Transverse colon (tissue), 3 donors: ENCODE measurements at regions not wholly inside any gene's neighbourhood (a gene's known extent, or its start where the extent isn't known, plus 50 kb on each side); places are given as distances from the start of the nearest gene placed in this dataset.

Source experiments
- POLR2A ChIP-seq: fragments of 450-650 bp; IDR thresholded peaks from one replicate; pipeline ENCODE4 v1.6.1; 2016; ENCODE audit warnings: antibody characterized with exemption, mild to moderate bottlenecking, moderate library complexity
- TF ChIP-seq, protein P1 (sequence below), 5 experiments: fragments of 200-600 bp in 3 of 5; fragments of 450-650 bp in 2 of 5; sonication (generic) in 3 of 5; IDR thresholded peaks; 1 replicate in 2 of 5; 2 replicates in 3 of 5; pipeline ENCODE4 v1.5.1; 2016 to 2017; ENCODE audit warnings: antibody characterized with exemption in 5 of 5, inconsistent platforms in 3 of 5, mild to moderate bottlenecking in 2 of 5, moderate library complexity in 1 of 5

DNA sequence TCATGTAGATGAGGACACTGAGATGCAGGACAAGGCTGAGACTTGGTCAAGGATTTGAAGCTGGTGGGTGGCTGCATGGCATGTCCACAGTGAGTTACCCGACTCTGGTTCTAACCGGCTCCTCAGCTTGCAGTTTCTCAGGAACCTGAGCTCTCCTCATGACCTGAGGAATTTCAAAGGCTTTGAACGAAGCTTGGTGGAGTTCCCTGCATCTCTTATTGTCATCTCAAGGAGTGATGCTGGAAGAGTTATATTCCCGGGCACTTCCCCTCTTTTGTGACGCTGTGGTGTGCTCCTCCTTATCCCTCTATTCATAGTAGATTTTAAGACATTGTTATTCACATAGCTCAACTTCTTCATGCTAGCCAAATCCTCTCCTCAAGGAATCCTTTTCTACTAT lies 500.1 kb upstream of the HTR2A start:
- TF ChIP-seq, protein P1, sequence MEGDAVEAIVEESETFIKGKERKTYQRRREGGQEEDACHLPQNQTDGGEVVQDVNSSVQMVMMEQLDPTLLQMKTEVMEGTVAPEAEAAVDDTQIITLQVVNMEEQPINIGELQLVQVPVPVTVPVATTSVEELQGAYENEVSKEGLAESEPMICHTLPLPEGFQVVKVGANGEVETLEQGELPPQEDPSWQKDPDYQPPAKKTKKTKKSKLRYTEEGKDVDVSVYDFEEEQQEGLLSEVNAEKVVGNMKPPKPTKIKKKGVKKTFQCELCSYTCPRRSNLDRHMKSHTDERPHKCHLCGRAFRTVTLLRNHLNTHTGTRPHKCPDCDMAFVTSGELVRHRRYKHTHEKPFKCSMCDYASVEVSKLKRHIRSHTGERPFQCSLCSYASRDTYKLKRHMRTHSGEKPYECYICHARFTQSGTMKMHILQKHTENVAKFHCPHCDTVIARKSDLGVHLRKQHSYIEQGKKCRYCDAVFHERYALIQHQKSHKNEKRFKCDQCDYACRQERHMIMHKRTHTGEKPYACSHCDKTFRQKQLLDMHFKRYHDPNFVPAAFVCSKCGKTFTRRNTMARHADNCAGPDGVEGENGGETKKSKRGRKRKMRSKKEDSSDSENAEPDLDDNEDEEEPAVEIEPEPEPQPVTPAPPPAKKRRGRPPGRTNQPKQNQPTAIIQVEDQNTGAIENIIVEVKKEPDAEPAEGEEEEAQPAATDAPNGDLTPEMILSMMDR (IDR thresholded peaks at IDR 0.05), result no peak
- TF ChIP-seq POLR2A, result no peak
